ENCODE measurements at regions not wholly inside any gene's neighbourhood (a gene's known extent, or its start where the extent isn't known, plus 50 kb on each side); places are given as distances from the start of the nearest gene placed in this dataset.

DNA sequence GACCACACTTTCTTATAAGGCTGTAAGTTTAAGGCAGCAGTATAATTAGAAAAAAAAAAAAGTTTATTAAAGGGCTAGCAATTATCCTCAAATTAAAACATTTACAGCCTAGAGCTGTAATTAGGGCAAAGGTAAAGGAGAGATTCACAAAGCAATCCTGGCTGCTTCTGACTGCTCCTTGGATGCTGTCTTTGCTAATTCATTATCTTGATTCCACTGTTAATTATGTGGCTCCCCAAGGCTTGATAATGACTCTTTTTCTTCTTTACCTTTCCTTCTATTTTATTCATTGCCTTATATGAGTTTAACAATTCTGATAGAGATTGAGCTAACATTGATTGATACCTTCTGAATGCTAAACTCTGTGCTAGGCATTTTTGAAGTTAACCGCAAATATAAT is 476.5 kb downstream of the DTWD2 start:
- no peak for TF ChIP-seq POLR2A (IDR thresholded peaks at IDR 0.05)
- no peak for TF ChIP-seq EP300 (IDR thresholded peaks at IDR 0.05)
- TF ChIP-seq, protein P1, sequence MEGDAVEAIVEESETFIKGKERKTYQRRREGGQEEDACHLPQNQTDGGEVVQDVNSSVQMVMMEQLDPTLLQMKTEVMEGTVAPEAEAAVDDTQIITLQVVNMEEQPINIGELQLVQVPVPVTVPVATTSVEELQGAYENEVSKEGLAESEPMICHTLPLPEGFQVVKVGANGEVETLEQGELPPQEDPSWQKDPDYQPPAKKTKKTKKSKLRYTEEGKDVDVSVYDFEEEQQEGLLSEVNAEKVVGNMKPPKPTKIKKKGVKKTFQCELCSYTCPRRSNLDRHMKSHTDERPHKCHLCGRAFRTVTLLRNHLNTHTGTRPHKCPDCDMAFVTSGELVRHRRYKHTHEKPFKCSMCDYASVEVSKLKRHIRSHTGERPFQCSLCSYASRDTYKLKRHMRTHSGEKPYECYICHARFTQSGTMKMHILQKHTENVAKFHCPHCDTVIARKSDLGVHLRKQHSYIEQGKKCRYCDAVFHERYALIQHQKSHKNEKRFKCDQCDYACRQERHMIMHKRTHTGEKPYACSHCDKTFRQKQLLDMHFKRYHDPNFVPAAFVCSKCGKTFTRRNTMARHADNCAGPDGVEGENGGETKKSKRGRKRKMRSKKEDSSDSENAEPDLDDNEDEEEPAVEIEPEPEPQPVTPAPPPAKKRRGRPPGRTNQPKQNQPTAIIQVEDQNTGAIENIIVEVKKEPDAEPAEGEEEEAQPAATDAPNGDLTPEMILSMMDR (IDR thresholded peaks at IDR 0.05) = no peak
- no peak for TF ChIP-seq POLR2AphosphoS5 (IDR thresholded peaks at IDR 0.05)
